ENCODE measurements at regions not wholly inside any gene's neighbourhood (a gene's known extent, or its start where the extent isn't known, plus 50 kb on each side); places are given as distances from the start of the nearest gene placed in this dataset.

- TF ChIP-seq CTCF (optimal IDR thresholded peaks at IDR 0.05 in 1 of 3, IDR thresholded peaks at IDR 0.05 in 1 of 3, conservative IDR thresholded peaks at IDR 0.05 in 1 of 3; ENCODE audit: extremely low read depth in 1 of 3, insufficient read depth in 2 of 3, low read length in 3 of 3) (no peak), EZH2 (IDR thresholded peaks at IDR 0.05; ENCODE audit: low read length) (no peak)
Measured at GRCh38 chr5:40431734-40432133, 248.0 kb upstream of the PTGER4 start.
